HUES6 (cell line): ENCODE measurements at regions not wholly inside any gene's neighbourhood (a gene's known extent, or its start where the extent isn't known, plus 50 kb on each side); places are given as distances from the start of the nearest gene placed in this dataset.
"Not testable (repeated sequence)": the region's sequence is repeated elsewhere in the genome, so short reads cannot be mapped to it uniquely, and the experiment has no call there.

Experiments used
- H3K27ac ChIP-seq: 2 replicates; pipeline ENCODE4 v1.7.0; 2013; ENCODE audit warnings: low read depth, mild to moderate bottlenecking, low read length, inconsistent platforms
- H3K27me3 ChIP-seq: 2 replicates; pipeline ENCODE4 v1.6.1; 2013; ENCODE audit warnings: low read length; ENCODE audit not compliant: control insufficient read depth, insufficient read depth
- H3K36me3 ChIP-seq: 2 replicates; pipeline ENCODE4 v1.6.1; 2013; ENCODE audit warnings: low read length; ENCODE audit not compliant: control insufficient read depth, insufficient read depth
- H3K4me1 ChIP-seq: 2 replicates; pipeline ENCODE4 v1.6.1; 2013; ENCODE audit warnings: low read length; ENCODE audit not compliant: control insufficient read depth, insufficient read depth
- H3K4me3 ChIP-seq: 2 replicates; pipeline ENCODE4 v1.5.1; 2013; ENCODE audit warnings: low read depth, low read length
- H3K9ac ChIP-seq: one replicate; pipeline ENCODE4 v1.6.1; 2013; ENCODE audit warnings: mild to moderate bottlenecking, low read length
- H3K9me3 ChIP-seq: 2 replicates; pipeline ENCODE4 v1.6.1; 2013; ENCODE audit warnings: low read depth, low read length; ENCODE audit not compliant: control insufficient read depth, insufficient read depth

DNA sequence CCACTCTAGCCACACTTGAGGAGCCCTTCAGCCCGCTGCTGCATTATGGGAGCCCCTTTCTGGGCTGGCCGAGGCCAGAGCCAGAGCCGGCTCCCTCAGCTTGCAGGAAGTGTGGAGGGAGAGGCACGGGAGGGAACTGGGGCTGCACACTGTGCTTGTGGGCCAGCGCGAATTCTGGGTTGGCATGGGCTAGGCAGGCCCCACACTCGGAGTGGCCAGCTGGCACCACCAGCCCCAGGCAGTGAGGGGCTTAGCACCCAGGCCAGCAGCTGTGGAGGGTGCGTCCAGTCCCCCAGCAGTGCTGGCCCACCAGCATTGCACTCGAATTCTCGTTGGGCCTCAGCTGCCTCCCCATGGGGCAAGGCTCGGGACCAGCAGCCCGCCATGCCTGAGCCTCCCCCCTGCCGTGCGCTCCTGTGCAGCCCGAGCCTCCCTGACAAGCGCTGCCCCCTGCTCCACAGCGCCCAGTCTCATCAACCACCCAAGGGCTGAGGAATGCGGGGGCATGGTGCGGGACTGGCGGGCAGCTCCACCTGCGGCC lies 785.9 kb upstream of the TPTE start:
- no peak overlapping the region for H3K27ac ChIP-seq
- no peak overlapping the region; the same call in 1 of the 2 replicates for H3K4me3 ChIP-seq
- no peaks in the 10 kb centered on the region for H3K4me1 ChIP-seq
- H3K9ac ChIP-seq: no peak overlapping the region
- H3K36me3 ChIP-seq: no peaks in the 10 kb centered on the region
- no peaks in the 10 kb centered on the region for H3K27me3 ChIP-seq
- peaks cover 86% of the 10 kb centered on the region for H3K9me3 ChIP-seq

DNA sequence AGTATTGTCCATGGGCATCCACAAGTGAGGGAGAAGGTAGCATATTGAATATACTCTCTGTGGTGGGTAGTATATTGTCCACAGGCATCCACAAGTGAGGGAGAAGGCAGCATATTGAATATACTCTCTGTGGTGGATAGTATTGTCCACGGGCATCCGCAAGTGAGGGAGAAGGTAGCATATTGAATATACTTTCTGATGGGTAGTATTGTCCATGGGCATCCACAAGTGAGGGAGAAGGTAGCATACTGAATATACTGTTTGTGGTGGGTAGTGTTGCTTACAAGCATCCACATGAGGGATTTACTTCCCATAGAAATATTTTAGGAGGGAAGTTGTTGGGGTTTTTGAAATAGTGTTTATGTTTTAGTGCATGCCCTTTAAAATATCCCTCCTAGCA lies 784.1 kb upstream of the TPTE start:
- peaks cover 87% of the 10 kb centered on the region for H3K9me3 ChIP-seq
- H3K4me1 ChIP-seq, H3K27ac ChIP-seq, H3K4me3 ChIP-seq, H3K27me3 ChIP-seq, H3K9ac ChIP-seq, H3K36me3 ChIP-seq: not testable (repeated sequence)

DNA sequence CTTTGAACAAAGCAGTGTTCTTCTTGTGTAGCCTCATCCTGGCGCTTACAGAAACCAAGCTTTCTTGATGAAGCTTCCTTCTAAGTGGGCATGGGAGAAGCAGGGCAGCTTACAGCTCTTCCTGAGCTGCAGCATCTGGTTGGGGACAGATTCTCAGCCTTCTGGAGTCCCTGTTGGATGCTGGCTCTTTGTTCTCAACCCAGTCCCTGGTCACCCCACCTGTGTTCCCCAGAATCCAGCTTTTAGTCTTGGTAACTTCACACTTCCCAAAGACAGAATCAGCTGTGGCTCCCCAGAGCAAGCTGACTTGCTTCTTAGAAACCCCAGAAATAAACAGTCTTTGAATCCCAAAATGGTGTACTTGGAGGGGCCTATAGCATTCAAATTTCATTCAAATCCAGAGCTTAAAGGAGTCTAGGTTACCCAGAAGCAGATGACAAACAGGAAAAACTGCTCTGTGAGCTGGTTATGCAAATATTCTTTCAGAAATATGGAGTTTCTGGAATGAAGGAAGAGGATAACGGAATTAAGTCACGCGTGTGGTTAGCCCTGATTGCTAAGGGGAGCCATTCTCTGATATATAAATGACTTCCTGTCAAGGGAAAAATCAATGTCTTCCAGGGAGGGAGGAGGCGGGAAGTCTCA lies 783.4 kb upstream of the TPTE start:
- not testable (repeated sequence) for H3K27me3 ChIP-seq, H3K36me3 ChIP-seq, H3K27ac ChIP-seq, H3K4me3 ChIP-seq, H3K4me1 ChIP-seq, H3K9ac ChIP-seq
- H3K9me3 ChIP-seq: peaks cover 86% of the 10 kb centered on the region

DNA sequence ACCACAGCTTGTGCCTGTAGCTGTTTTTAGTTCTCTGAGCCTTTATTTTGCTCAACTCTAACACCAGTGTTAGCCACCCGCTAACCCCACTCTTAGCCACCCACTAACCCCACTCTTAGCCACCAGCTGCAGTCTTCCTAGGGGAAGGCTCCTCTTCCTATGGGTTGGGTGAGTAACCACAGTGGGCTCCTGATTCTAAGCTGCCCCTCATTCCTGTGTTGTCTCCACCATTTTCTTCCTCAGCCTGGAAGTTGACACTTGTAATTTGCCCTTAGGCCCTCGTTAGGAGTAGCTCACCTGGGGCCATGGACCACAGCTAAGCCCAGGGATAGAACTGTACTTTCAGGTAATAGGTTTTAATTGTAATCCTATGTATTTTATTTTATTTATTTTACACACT lies 782.9 kb upstream of the TPTE start:
- no peak overlapping the region for H3K9ac ChIP-seq
- peaks cover 87% of the 10 kb centered on the region for H3K9me3 ChIP-seq
- H3K27ac ChIP-seq: no peak overlapping the region
- no peaks in the 10 kb centered on the region for H3K4me1 ChIP-seq
- H3K4me3 ChIP-seq: no peak overlapping the region
- H3K27me3 ChIP-seq: no peaks in the 10 kb centered on the region
- H3K36me3 ChIP-seq: no peaks in the 10 kb centered on the region

DNA sequence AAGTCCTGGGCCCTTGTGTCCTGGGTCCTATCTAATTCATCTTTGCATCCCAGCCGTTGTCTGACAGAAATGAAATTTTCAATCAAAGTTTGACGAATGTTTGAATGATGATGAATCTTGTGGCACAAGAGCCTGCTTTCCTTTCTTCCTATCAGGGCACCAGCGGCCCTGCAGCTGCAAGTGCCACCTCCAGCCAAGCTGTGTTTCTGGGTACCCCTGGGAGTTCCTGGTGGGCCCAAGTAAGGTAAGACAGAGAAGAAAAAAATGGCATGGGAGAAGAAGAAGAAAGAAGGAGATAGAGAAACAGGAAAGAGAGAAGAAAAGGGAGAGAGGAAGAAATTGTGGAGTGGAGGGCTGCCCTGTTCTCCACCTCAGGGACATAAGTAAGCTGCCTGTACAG lies 782.1 kb upstream of the TPTE start:
- H3K27me3 ChIP-seq: no peaks in the 10 kb centered on the region
- H3K9me3 ChIP-seq: peaks cover 88% of the 10 kb centered on the region
- H3K4me3 ChIP-seq: no peak overlapping the region
- no peak overlapping the region for H3K9ac ChIP-seq
- no peak overlapping the region for H3K27ac ChIP-seq
- no peaks in the 10 kb centered on the region for H3K36me3 ChIP-seq
- H3K4me1 ChIP-seq: no peaks in the 10 kb centered on the region

DNA sequence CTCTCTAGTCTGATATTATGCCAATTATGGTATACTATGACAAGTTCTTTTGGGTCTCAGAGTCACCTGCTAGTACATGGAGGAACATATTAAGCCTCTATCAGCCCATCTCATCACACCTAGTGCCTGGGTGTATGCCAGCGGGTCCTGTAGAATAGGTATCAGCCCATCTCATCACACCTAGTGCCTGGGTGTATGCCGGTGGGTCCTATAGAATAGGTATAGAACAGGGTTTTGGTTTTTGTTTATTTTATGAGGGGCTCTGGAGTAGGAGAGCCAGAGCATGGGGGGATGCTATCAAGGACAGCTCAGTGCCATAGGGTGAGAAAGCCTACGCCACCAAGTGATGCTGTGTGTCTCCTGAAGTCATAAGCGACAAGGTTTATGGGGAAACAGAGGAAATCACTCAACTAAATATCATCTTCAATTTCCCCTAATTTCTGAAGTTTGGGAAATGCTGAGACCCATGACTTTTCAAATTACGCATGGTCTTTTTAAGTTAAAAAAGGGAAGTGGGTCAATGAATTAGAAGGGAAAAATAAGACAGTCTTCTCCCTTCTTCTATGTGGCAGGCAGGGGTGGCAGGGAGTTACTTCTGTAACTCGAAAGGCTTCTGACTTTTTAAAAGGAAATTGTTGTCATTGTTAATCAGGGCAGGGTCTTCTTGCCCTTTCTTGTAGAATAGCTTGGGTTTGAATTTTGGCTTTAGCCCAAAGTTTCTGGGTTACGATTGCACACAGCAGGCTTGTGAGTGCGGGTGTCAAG lies 781.0 kb upstream of the TPTE start:
- H3K27me3 ChIP-seq, H3K4me1 ChIP-seq, H3K9ac ChIP-seq, H3K36me3 ChIP-seq, H3K4me3 ChIP-seq, H3K27ac ChIP-seq: not testable (repeated sequence)
- H3K9me3 ChIP-seq: peaks cover 92% of the 10 kb centered on the region

DNA sequence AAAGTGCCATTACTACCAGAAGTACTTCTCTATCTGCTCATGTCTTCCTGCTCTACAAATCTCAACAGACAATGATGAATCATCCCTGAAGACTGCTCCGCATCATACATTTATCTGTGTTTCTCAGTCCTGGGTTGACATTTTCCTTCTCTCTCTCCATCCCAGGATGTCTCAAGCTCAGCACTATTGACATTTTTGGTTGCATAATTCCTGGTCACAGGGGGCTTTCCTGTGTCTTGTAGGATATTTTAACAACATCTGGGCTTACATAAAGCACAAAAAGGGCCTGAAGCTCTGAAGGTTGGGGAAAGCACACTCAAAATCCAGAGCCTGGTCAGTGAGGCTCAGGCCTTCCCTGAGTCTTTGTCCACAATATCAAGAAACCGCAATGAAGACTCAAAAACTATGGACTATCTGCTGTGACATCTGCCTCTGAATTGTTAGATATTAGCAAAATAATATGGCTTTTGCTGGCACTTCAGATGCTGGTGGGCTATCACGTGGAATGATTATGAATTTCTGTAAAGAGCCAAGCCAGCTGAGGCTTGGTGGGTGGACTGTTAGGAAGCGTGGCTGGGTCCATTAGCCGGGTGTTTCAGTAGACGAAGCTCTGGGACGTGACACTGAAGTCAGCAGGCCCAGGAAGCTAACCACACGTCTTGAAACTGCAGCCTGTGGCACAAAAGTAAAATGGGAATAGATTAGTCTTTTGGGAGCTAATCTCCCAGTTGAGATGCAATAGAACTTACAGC lies 780.2 kb upstream of the TPTE start:
- H3K9me3 ChIP-seq: peaks cover 91% of the 10 kb centered on the region
- H3K36me3 ChIP-seq, H3K4me1 ChIP-seq, H3K27ac ChIP-seq, H3K9ac ChIP-seq, H3K27me3 ChIP-seq, H3K4me3 ChIP-seq: not testable (repeated sequence)

DNA sequence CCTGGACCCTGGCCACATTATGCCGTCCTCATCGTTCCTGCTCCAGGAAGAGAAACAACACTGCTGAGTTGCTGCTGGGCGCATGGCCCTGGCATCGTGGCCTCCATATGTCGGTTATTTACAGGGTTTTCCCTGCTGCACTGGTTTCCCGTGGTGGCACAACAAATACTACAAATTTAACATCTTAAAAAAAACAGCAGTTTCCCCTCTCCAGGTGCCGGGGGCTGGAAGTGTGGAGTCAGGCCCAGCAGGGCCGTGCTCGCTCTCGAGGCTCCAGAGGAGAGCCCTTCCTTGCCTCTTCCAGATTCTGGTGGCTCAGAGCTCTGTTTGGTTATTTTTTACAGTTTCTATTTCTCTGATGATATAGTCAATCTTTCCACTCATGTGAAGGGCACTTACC lies 777.8 kb upstream of the TPTE start:
- H3K4me3 ChIP-seq, H3K4me1 ChIP-seq, H3K27ac ChIP-seq, H3K9ac ChIP-seq, H3K36me3 ChIP-seq, H3K27me3 ChIP-seq: not testable (repeated sequence)
- H3K9me3 ChIP-seq: peaks cover 87% of the 10 kb centered on the region

DNA sequence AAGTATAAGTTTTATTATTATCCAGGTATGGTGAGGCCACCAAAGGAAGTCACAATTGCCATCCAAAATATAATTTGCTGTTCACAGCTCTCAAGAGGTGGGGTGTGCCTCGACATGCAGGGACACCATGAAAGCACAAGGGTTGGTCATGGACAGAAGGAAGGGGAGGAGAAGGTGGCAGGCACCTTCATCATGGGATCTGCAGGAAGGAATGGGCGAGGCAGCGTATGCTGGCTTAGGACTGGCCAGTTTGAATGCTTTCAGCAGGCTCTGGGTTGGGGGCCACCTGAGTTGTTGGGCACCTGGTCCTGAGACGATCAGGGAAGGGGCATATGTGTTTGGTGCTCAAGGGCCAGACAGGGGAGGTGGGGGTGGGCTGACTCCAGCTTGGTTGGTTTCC lies 777.2 kb upstream of the TPTE start:
- H3K9ac ChIP-seq, H3K27ac ChIP-seq, H3K27me3 ChIP-seq, H3K4me1 ChIP-seq, H3K4me3 ChIP-seq, H3K36me3 ChIP-seq: not testable (repeated sequence)
- peaks cover 87% of the 10 kb centered on the region for H3K9me3 ChIP-seq

DNA sequence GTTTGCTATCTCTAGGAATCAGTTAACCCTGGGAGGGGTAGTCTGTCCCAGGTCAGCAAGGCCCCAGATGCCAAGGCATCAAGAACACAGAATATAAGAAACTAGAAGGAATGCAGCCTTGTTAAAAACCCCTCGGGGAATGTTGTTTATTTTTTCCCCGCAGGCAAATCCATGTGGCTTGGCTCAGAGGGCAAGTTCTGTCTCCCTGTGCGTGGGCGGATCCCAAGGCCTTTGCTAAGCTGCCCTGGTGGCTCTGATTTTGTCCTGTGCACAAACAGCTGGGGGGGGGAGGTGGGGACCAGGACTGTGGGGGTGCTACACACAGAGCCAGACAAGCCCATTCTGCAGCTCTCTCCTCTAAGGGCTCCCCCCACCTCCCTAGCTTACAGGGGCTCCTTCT lies 776.8 kb upstream of the TPTE start:
- H3K9ac ChIP-seq, H3K4me3 ChIP-seq, H3K27me3 ChIP-seq, H3K27ac ChIP-seq, H3K36me3 ChIP-seq, H3K4me1 ChIP-seq: not testable (repeated sequence)
- H3K9me3 ChIP-seq: peaks cover 84% of the 10 kb centered on the region

DNA sequence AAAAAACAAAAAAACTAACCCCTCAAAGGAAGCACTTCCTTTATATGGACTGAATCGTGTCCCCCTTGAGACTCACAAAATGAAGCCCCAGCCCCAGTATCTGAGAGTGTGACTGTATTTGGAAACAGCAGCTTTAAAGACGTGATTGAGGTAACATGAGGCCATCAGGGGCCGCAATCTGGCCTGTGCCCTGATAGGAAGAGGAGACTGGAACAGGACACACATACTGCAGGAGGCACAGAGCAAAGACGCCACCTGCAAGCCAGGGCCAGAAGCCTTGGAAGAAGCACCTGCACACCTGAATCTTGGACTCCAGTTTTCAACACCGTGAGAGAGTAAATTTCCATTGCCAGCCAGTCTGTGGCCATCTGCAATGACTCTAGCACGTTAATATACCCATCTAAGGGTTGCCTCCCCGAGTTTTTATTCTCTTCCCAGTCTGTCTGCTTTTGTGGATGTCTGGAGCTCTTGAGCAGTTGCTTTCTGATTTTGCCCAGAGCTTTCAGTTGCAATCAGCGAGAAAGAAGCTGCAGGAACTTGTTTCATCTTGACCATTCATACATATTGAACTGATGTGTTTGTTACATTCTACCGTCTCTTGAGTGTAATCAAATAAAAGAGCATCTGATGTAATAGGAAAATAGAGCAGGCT lies 775.8 kb upstream of the TPTE start:
- not testable (repeated sequence) for H3K36me3 ChIP-seq, H3K27me3 ChIP-seq, H3K4me1 ChIP-seq, H3K27ac ChIP-seq, H3K9ac ChIP-seq, H3K4me3 ChIP-seq
- H3K9me3 ChIP-seq: peaks cover 84% of the 10 kb centered on the region
